ENCODE measurements at regions not wholly inside any gene's neighbourhood (a gene's known extent, or its start where the extent isn't known, plus 50 kb on each side); places are given as distances from the start of the nearest gene placed in this dataset.

DNA sequence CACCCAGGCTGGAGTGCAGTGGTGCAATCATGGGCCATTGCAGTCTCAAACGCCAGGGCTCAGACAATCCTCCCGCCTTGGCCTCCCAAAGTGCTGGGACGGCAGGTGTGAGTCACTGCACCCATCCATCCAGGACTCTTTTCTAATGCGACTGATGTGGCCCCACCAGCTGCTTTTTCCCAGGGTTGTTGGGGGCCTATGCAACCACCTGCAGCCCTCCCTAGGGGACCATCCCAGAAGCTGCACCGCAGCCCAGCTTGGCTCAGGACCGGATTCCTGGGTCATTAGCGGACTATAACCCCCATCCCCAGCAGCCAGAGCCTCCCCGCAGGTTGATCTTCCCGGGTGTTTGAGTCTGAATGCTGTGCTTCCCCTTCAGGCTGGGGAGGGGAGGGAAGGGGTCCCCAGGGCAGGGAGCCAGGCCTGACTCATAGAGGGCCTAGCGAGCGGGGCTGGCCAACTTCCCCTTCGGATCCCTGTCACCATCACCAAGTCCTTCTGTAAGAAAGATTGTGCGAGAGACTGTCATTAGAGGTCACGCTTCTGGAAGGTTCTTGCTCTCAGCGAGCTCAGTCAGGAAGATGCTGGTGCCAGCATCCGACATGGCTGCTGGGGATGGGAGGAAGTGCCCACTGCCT is 108.7 kb upstream of the ACTRT2 start:
- Mint-ChIP-seq H3K9me3 (ENCODE audit: low read depth) (peaks cover 17% of the 10 kb centered on the region), H3K27ac (no peak overlapping the region), H3K4me3 (ENCODE audit: low read depth) (no peak overlapping the region), H3K27me3 (no peaks in the 10 kb centered on the region), H3K4me1 (ENCODE audit: low read depth) (no peaks in the 10 kb centered on the region), H3K36me3 (ENCODE audit: insufficient read depth) (peaks cover 7% of the 10 kb centered on the region)
- TF ChIP-seq, protein P1, sequence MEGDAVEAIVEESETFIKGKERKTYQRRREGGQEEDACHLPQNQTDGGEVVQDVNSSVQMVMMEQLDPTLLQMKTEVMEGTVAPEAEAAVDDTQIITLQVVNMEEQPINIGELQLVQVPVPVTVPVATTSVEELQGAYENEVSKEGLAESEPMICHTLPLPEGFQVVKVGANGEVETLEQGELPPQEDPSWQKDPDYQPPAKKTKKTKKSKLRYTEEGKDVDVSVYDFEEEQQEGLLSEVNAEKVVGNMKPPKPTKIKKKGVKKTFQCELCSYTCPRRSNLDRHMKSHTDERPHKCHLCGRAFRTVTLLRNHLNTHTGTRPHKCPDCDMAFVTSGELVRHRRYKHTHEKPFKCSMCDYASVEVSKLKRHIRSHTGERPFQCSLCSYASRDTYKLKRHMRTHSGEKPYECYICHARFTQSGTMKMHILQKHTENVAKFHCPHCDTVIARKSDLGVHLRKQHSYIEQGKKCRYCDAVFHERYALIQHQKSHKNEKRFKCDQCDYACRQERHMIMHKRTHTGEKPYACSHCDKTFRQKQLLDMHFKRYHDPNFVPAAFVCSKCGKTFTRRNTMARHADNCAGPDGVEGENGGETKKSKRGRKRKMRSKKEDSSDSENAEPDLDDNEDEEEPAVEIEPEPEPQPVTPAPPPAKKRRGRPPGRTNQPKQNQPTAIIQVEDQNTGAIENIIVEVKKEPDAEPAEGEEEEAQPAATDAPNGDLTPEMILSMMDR (IDR thresholded peaks at IDR 0.05; ENCODE audit: unreplicated experiment) = no peak
- no peak for DNase-seq (ENCODE audit: low spot score, unreplicated experiment)

DNA sequence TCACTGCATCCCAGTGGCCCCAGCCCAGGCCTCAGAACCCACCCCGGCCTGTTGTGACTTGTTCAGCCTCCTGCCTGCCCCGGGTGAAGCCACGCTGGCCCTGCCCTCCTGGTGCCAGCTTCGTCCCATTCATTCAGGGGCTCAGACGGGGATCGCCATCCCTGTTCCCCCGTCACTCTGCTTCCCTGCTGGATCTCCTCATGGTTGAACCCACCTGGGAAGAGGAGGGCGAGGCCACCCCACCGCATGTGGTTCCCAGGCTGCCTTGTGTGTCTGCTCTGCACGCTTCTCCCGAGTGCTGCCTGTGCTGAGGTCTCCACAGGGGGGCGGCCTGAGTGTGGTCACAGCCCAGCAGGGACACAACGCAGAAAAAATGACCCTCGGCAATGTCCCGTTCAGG is 108.2 kb upstream of the ACTRT2 start:
- TF ChIP-seq, protein P1 (IDR thresholded peaks at IDR 0.05; ENCODE audit: unreplicated experiment) = no peak
- no peak overlapping the region for H3K4me3 Mint-ChIP-seq (ENCODE audit: low read depth)
- H3K36me3 Mint-ChIP-seq (ENCODE audit: insufficient read depth) = peaks cover 7% of the 10 kb centered on the region
- peaks cover 20% of the 10 kb centered on the region for H3K9me3 Mint-ChIP-seq (ENCODE audit: low read depth)
- H3K27me3 Mint-ChIP-seq = no peaks in the 10 kb centered on the region
- no peak for DNase-seq (ENCODE audit: low spot score, unreplicated experiment)
- no peak overlapping the region for H3K27ac Mint-ChIP-seq
- no peaks in the 10 kb centered on the region for H3K4me1 Mint-ChIP-seq (ENCODE audit: low read depth)

DNA sequence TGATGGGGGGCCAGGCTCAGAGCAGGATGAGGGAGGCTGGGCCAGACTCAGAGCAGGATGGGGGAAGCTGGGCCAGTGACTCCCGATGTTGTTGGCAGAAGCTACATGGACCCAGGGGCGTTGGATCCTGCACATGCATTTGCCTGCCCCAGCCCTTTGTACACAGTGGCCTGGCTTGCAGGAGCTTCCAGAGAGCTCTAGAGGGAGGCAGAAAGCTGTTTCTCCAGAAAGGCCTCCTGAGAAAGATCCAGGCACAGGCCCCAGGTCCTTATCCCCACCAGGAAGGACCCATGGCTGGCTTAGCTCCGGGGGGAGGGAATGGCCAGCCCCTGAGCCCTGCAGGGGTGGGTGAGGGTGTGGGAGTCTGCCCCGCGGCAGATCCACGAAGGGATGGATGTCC is 106.6 kb upstream of the ACTRT2 start:
- Mint-ChIP-seq H3K27me3 (no peaks in the 10 kb centered on the region), H3K9me3 (ENCODE audit: low read depth) (peaks cover 32% of the 10 kb centered on the region), H3K4me1 (ENCODE audit: low read depth) (no peaks in the 10 kb centered on the region), H3K4me3 (ENCODE audit: low read depth) (no peak overlapping the region), H3K36me3 (ENCODE audit: insufficient read depth) (peaks cover 9% of the 10 kb centered on the region), H3K27ac (no peak overlapping the region)
- no peak for DNase-seq (ENCODE audit: low spot score, unreplicated experiment)
- TF ChIP-seq, protein P1 (IDR thresholded peaks at IDR 0.05; ENCODE audit: unreplicated experiment) = no peak

DNA sequence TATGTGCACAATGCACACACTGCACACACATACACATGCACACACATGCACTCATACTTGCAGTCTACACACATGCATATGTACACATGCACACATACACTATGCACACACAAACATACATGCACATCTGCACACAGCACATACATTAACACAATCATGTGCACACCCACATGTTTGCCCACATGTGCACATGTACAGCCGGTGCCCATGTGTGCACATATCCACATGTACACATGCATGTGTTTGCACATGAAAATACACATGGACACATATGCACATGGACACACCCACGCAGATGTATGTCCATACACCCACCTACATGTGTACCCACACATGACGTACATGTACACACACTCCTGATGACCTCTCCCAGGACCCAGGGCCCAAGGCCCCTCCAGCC is 105.1 kb upstream of the ACTRT2 start:
- peaks cover 35% of the 10 kb centered on the region for H3K9me3 Mint-ChIP-seq (ENCODE audit: low read depth)
- no peak for DNase-seq (ENCODE audit: low spot score, unreplicated experiment)
- no peak overlapping the region for H3K4me3 Mint-ChIP-seq (ENCODE audit: low read depth)
- TF ChIP-seq, protein P1 (IDR thresholded peaks at IDR 0.05; ENCODE audit: unreplicated experiment) = no peak
- no peaks in the 10 kb centered on the region for H3K4me1 Mint-ChIP-seq (ENCODE audit: low read depth)
- no peaks in the 10 kb centered on the region for H3K27me3 Mint-ChIP-seq
- peaks cover 9% of the 10 kb centered on the region for H3K36me3 Mint-ChIP-seq (ENCODE audit: insufficient read depth)
- no peak overlapping the region for H3K27ac Mint-ChIP-seq

DNA sequence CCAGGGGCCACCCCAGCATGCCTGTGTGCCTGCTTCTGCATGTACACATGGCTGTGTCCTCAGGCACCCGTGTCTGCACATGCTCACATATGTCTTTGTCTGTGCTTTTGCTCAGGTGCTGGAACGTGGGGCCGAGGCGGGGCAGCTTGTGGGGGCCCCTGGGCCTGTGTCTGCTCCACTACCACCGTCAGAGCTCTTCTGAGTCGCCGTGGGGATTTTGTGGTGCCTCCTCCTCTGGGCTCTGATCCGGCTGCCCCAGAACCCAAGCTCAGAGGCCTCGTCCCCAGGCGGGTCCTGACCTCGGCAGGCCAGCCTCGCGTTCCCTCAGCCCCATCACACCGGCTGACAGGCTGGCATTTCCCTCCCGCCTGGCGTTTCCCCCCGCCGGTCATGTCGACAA is 104.6 kb upstream of the ACTRT2 start:
- Mint-ChIP-seq H3K27ac (no peak overlapping the region), H3K9me3 (ENCODE audit: low read depth) (peaks cover 35% of the 10 kb centered on the region), H3K27me3 (no peaks in the 10 kb centered on the region), H3K36me3 (ENCODE audit: insufficient read depth) (peaks cover 9% of the 10 kb centered on the region), H3K4me1 (ENCODE audit: low read depth) (no peaks in the 10 kb centered on the region), H3K4me3 (ENCODE audit: low read depth) (no peak overlapping the region)
- no peak for DNase-seq (ENCODE audit: low spot score, unreplicated experiment)
- TF ChIP-seq, protein P1 (IDR thresholded peaks at IDR 0.05; ENCODE audit: unreplicated experiment) = no peak
